H1 (cell line): ENCODE measurements at regions not wholly inside any gene's neighbourhood (a gene's known extent, or its start where the extent isn't known, plus 50 kb on each side); places are given as distances from the start of the nearest gene placed in this dataset.

Experiments
- CTCF ChIA-PET: fragments of 300-600 bp; sonication (Branson Sonifier 250); formaldehyde crosslinking; loops from one replicate; lab custom pipeline; 2021; ENCODE audit not compliant: partially characterized antibody; lab: Charles Lee
- POLR2A ChIA-PET: fragments of 300-600 bp; sonication (Branson Sonifier 250); formaldehyde crosslinking; loops from one replicate; lab custom pipeline; 2021; ENCODE audit warnings: inconsistent platforms; ENCODE audit not compliant: partially characterized antibody; lab: Charles Lee
- DNase-seq, 2 experiments: peaks; one replicate each; pipeline versions ENCODE4 v3.0.0 to v3.0.0-alpha.2; 2010 to 2022; ENCODE audit warnings: low spot score in 2 of 2, low read depth in 1 of 2, mixed read lengths in 1 of 2
- FAIRE-seq: peaks from 2 replicates; lab custom pipeline; 2011; peaks lifted over from hg19 to GRCh38; lab: Jason Lieb, UNC
- H2AFZ ChIP-seq: 2 replicates; pipeline ENCODE4 v1.8.1; 2012; ENCODE audit warnings: low read length, inconsistent platforms
- H2AK5ac ChIP-seq: 2 replicates; pipeline ENCODE4 v1.6.1; 2013; ENCODE audit warnings: low read depth, low read length
- H2BK120ac ChIP-seq: replicated peaks from 2 replicates; pipeline ENCODE3; 2013; ENCODE audit warnings: low read depth, low read length, inconsistent platforms
- H2BK12ac ChIP-seq: 2 replicates; pipeline ENCODE4 v1.6.1; 2013; ENCODE audit warnings: low read depth, low read length
- H2BK15ac ChIP-seq: 2 replicates; pipeline ENCODE4 v1.6.1; 2013; ENCODE audit warnings: low read length
- H2BK20ac ChIP-seq: 2 replicates; pipeline ENCODE4 v1.6.1; 2013; ENCODE audit warnings: low read length
- H2BK5ac ChIP-seq: 2 replicates; pipeline ENCODE4 v1.6.1; 2013; ENCODE audit warnings: low read depth, low read length
- H3K14ac ChIP-seq: 2 replicates; pipeline ENCODE4 v1.6.1; 2013; ENCODE audit warnings: inconsistent platforms; ENCODE audit not compliant: insufficient read length
- H3K18ac ChIP-seq: 2 replicates; pipeline ENCODE4 v1.6.1; 2013; ENCODE audit warnings: low read length; ENCODE audit errors: extremely low read depth
- H3K23ac ChIP-seq: 2 replicates; pipeline ENCODE4 v1.6.1; 2013; ENCODE audit warnings: inconsistent platforms; ENCODE audit not compliant: insufficient read length
- H3K23me2 ChIP-seq: 2 replicates; pipeline ENCODE4 v1.6.1; 2013; ENCODE audit warnings: low read depth, low read length
- H3K27ac ChIP-seq: 2 replicates; pipeline ENCODE4 v1.6.1; 2011; ENCODE audit warnings: low read depth, low read length, inconsistent platforms
- H3K27me3 ChIP-seq, 4 experiments: replicated peaks in 1 of 4; 1 replicate in 1 of 4; 2 replicates in 3 of 4; pipeline versions ENCODE4 v1.6.1 to v1.8.1; 2011 to 2013; ENCODE audit warnings: low read length in 3 of 4, mild to moderate bottlenecking in 3 of 4, inconsistent platforms in 2 of 4, mixed read lengths in 2 of 4, moderate library complexity in 1 of 4; ENCODE audit not compliant: control insufficient read depth in 3 of 4, insufficient read depth in 3 of 4; ENCODE audit errors: extremely low read depth in 1 of 4
- H3K36me3 ChIP-seq, 4 experiments: 2 replicates each; pipeline versions ENCODE4 v1.6.1 to v1.8.1; 2011 to 2013; ENCODE audit warnings: mild to moderate bottlenecking in 4 of 4, low read length in 3 of 4, moderate library complexity in 2 of 4, control low read depth in 1 of 4, inconsistent platforms in 1 of 4; ENCODE audit not compliant: insufficient read depth in 4 of 4, control insufficient read depth in 2 of 4
- H3K4ac ChIP-seq: replicated peaks from 2 replicates; pipeline ENCODE3; 2013; ENCODE audit warnings: low read length, low read depth, mixed read lengths, inconsistent platforms; ENCODE audit not compliant: insufficient read length
- H3K4me1 ChIP-seq, 4 experiments: replicated peaks in 1 of 4; 1 replicate in 1 of 4; 2 replicates in 3 of 4; pipeline versions ENCODE4 v1.6.1 to v1.8.1; 2011 to 2013; ENCODE audit warnings: low read length in 3 of 4, inconsistent platforms in 2 of 4, mixed read lengths in 1 of 4; ENCODE audit not compliant: insufficient read depth in 4 of 4, control insufficient read depth in 3 of 4
- H3K4me2 ChIP-seq, 2 experiments: 2 replicates each; pipeline versions ENCODE4 v1.6.1 to v1.8.1; 2011 to 2013; ENCODE audit warnings: low read depth in 2 of 2, low read length in 2 of 2, control low read depth in 1 of 2, inconsistent platforms in 1 of 2, mild to moderate bottlenecking in 1 of 2; ENCODE audit not compliant: insufficient read depth in 1 of 2
- H3K4me3 ChIP-seq, 4 experiments: fragments of 200-600, 300-600 bp in 1 of 4; sonication (generic), shearing (Covaris generic), sonication (Bioruptor Twin) in 1 of 4; 2 replicates each; pipeline versions ENCODE4 v1.5.1 to v1.8.1; 2011 to 2016; ENCODE audit warnings: low read length in 4 of 4, low read depth in 3 of 4, control low read depth in 2 of 4, inconsistent platforms in 2 of 4, mild to moderate bottlenecking in 2 of 4, mixed read lengths in 1 of 4, moderate library complexity in 1 of 4; ENCODE audit not compliant: insufficient read depth in 2 of 4; ENCODE audit errors: extremely low read depth in 1 of 4
- H3K56ac ChIP-seq: replicated peaks from 2 replicates; pipeline ENCODE3; 2013; ENCODE audit warnings: low read depth, mild to moderate bottlenecking, mixed read lengths, low read length, inconsistent platforms; ENCODE audit not compliant: insufficient read length
- H3K79me1 ChIP-seq: 2 replicates; pipeline ENCODE4 v1.6.1; 2013; ENCODE audit warnings: low read depth, low read length, control low read depth
- H3K79me2 ChIP-seq, 2 experiments: 2 replicates each; pipeline versions ENCODE4 v1.6.1 to v1.8.1; 2012 to 2013; ENCODE audit warnings: low read length in 2 of 2, mild to moderate bottlenecking in 2 of 2, inconsistent platforms in 1 of 2; ENCODE audit not compliant: insufficient read depth in 2 of 2, control insufficient read depth in 1 of 2
- H3K9ac ChIP-seq, 4 experiments: replicated peaks in 1 of 4; 1 replicate in 1 of 4; 2 replicates in 3 of 4; pipeline versions ENCODE4 v1.6.1 to v1.8.1; 2011 to 2013; ENCODE audit warnings: low read depth in 3 of 4, low read length in 3 of 4, control low read depth in 2 of 4, mild to moderate bottlenecking in 2 of 4, moderate library complexity in 2 of 4, inconsistent platforms in 1 of 4; ENCODE audit errors: extremely low read depth in 1 of 4
- H3K9me3 ChIP-seq, 2 experiments: 2 replicates each; pipeline versions ENCODE4 v1.6.1 to v1.8.1; 2012 to 2013; ENCODE audit warnings: mild to moderate bottlenecking in 2 of 2, moderate library complexity in 2 of 2, control low read depth in 1 of 2, inconsistent platforms in 1 of 2, low read depth in 1 of 2, low read length in 1 of 2, mixed read lengths in 1 of 2; ENCODE audit not compliant: insufficient read depth in 2 of 2
- H4K20me1 ChIP-seq, 2 experiments: replicated peaks in 1 of 2; 2 replicates each; pipeline versions ENCODE3 to v1.8.1; 2011 to 2013; ENCODE audit warnings: inconsistent platforms in 2 of 2, low read length in 2 of 2, mild to moderate bottlenecking in 1 of 2; ENCODE audit not compliant: insufficient read depth in 2 of 2, control insufficient read depth in 1 of 2
- H4K5ac ChIP-seq: 2 replicates; pipeline ENCODE4 v1.6.1; 2013; ENCODE audit warnings: low read length, low read depth, mixed read lengths, inconsistent platforms; ENCODE audit not compliant: insufficient read length
- H4K8ac ChIP-seq: 2 replicates; pipeline ENCODE4 v1.8.0; 2013; ENCODE audit warnings: mild to moderate bottlenecking, moderate library complexity, low read length, inconsistent platforms; ENCODE audit not compliant: insufficient read depth; ENCODE audit errors: extremely low read depth
- H4K91ac ChIP-seq: replicated peaks from 2 replicates; pipeline ENCODE3; 2013; ENCODE audit warnings: low read length, mixed read lengths, inconsistent platforms; ENCODE audit not compliant: insufficient read length
- ASH2L ChIP-seq: fragments of 200-600, 300-600 bp; sonication (generic); IDR thresholded peaks from one replicate; pipeline ENCODE4 v1.7.1; 2017; ENCODE audit warnings: low read length
- CHD1 ChIP-seq: IDR thresholded peaks from 2 replicates; pipeline ENCODE4 v1.6.1; 2012; ENCODE audit warnings: low read depth, low read length, improper control_type of control experiment
- CREB1 ChIP-seq: IDR thresholded peaks from 2 replicates; pipeline ENCODE4 v1.6.1; 2012; ENCODE audit warnings: inconsistent platforms
- CTBP2 ChIP-seq: IDR thresholded peaks from 2 replicates; pipeline ENCODE4 v1.7.0; 2011; ENCODE audit warnings: borderline replicate concordance, mild to moderate bottlenecking, moderate library complexity, mixed read lengths, low read length; ENCODE audit not compliant: insufficient read depth, insufficient read length
- PHF8 ChIP-seq: fragments of 200-600 bp; sonication (generic); conservative IDR thresholded peaks from 2 replicates; pipeline ENCODE4 v1.7.1; 2012; ENCODE audit warnings: low read depth, mild to moderate bottlenecking, inconsistent platforms, low read length, moderate library complexity
- POLR2A ChIP-seq, 2 experiments: IDR thresholded peaks; 1 replicate in 1 of 2; 2 replicates in 1 of 2; pipeline ENCODE4 v1.6.1; 2011; ENCODE audit warnings: low read depth in 2 of 2, low read length in 2 of 2, mild to moderate bottlenecking in 2 of 2; ENCODE audit errors: control extremely low read depth in 1 of 2
- RNF2 ChIP-seq: fragments of 200-900, 300-1000 bp; sonication (generic); IDR thresholded peaks from 2 replicates; pipeline ENCODE4 v1.7.1; 2016; ENCODE audit warnings: borderline replicate concordance, low read depth, mild to moderate bottlenecking, antibody characterized with exemption, low read length; ENCODE audit not compliant: poor library complexity, severe bottlenecking; ENCODE audit errors: missing control alignments
- TAF7 ChIP-seq: optimal IDR thresholded peaks from 2 replicates; pipeline ENCODE3; 2011; ENCODE audit warnings: low read depth, mild to moderate bottlenecking, inconsistent platforms, low read length, moderate library complexity, borderline replicate concordance
- WGBS, 2 experiments: shearing (Covaris generic) in 1 of 2; methylation state at CpG; one replicate each; pipeline versions ENCODE4 v1.1.6 to v1.1.7; 2013 to 2015; ENCODE audit warnings: low lambda C conversion rate in 2 of 2, mixed read lengths in 2 of 2, inconsistent platforms in 1 of 2, low coverage in 1 of 2, missing lambda C conversion rate in 1 of 2; ENCODE audit not compliant: insufficient replicate concordance in 2 of 2, insufficient coverage in 1 of 2, insufficient read length in 1 of 2; ENCODE audit errors: extremely low coverage in 1 of 2, missing lambda C conversion rate in 1 of 2; 5-methylcytosine and 5-hydroxymethylcytosine counted together
- TF ChIP-seq, protein P1 (sequence below): IDR thresholded peaks from 2 replicates; pipeline ENCODE4 v1.6.1; 2012; ENCODE audit warnings: inconsistent platforms
- TF ChIP-seq, protein P2 (sequence below), 3 experiments: IDR thresholded peaks; 1 replicate in 2 of 3; 2 replicates in 1 of 3; pipeline versions ENCODE4 v1.5.1 to v1.6.1; 2011; ENCODE audit warnings: low read length in 3 of 3, mild to moderate bottlenecking in 3 of 3, inconsistent platforms in 2 of 3, low read depth in 1 of 3, moderate library complexity in 1 of 3; ENCODE audit not compliant: insufficient read depth in 1 of 3; ENCODE audit errors: control extremely low read depth in 1 of 3

DNA sequence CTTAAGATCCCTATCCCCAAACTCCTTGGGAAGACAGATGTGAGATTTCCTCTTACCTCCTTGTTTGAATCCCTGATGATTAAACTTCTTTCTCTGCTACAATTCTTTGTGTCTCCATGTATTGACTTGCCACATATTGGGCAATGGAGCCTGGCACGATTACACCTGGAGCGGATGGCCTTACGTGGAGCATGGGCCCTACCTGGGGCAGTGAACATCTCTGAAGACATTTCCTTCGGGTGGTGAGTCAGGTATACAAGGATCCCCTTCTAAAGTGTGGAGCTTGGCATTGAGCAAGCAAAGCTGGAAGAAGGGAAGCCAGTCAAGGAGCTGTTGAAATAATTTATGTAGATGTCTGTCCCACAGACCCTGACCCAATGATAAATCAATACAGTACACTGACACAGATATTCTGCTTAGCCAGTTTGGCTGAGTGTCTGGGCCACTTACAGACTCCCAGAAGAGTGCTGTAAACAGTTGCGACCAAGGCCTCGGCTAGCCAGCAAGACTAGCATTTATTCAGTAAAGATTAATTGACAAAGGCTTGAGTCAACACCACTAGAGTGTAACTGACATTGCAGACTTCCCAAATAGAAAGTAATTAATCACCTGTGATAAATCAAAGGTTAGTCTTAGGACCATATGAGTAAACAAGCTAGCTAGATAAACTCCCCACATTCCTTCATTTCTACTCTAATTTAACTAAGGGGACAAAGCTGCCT, 83.1 kb upstream of the KCNK1 start:
- no peak overlapping the region for H3K9ac ChIP-seq
- H3K23ac ChIP-seq: no peak overlapping the region
- H2BK20ac ChIP-seq: no peak overlapping the region
- H2AFZ ChIP-seq: no peak overlapping the region
- H2BK15ac ChIP-seq: no peak overlapping the region
- no peaks in the 10 kb centered on the region for H3K27me3 ChIP-seq
- H3K4me2 ChIP-seq: no peak overlapping the region
- H3K9me3 ChIP-seq: peaks cover 13 to 16% of the 10 kb centered on the region in 2 experiments
- H2BK120ac ChIP-seq: no peak overlapping the region
- FAIRE-seq (no peak), DNase-seq (no peak)
- no peaks in the 10 kb centered on the region for H3K79me2 ChIP-seq
- H3K18ac ChIP-seq: no peak overlapping the region
- H4K8ac ChIP-seq: no peak overlapping the region
- H3K4me3 ChIP-seq: no peak overlapping the region
- POLR2A ChIA-PET: no interaction called here
- no peaks in the 10 kb centered on the region for H3K23me2 ChIP-seq
- peaks cover 0 to 3% (median 0%) of the 10 kb centered on the region in 4 experiments; a peak in 1 of 7 replicates for H3K4me1 ChIP-seq
- H4K20me1 ChIP-seq: no peaks in the 10 kb centered on the region
- H2BK5ac ChIP-seq: no peak overlapping the region
- H4K5ac ChIP-seq: no peak overlapping the region
- no peaks in the 10 kb centered on the region for H3K36me3 ChIP-seq
- no peak overlapping the region for H3K4ac ChIP-seq
- no peak overlapping the region for H3K27ac ChIP-seq
- H3K56ac ChIP-seq: no peak overlapping the region
- no peak overlapping the region for H2BK12ac ChIP-seq
- 89% methylated on average over 6 of the region's 6 CpGs; no CpG with 5 or more reads in 1 of the 2 experiments for WGBS, 2 experiments
- H3K14ac ChIP-seq: no peak overlapping the region
- CTCF ChIA-PET: interaction anchor here (0.6 to 4.5 kb wide), 2 partner anchors 9 to 12 kb away, joined by 3 to 31 read pairs; no protein-coding TSS in a partner anchor
- H3K79me1 ChIP-seq: no peaks in the 10 kb centered on the region
- H2AK5ac ChIP-seq: no peak overlapping the region
- H4K91ac ChIP-seq: no peak overlapping the region
- TF ChIP-seq PHF8 (no peak), CREB1 (no peak), ASH2L (no peak), CHD1 (no peak), TAF7 (no peak), CTBP2 (no peak), RNF2 (no peak), POLR2A (IDR thresholded peaks at IDR 0.05; ENCODE audit: control extremely low read depth in 1 of 2, low read depth in 2 of 2, low read length in 2 of 2) (no peak)
- TF ChIP-seq, protein P1, sequence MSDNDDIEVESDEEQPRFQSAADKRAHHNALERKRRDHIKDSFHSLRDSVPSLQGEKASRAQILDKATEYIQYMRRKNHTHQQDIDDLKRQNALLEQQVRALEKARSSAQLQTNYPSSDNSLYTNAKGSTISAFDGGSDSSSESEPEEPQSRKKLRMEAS: no peak
- TF ChIP-seq, protein P2, sequence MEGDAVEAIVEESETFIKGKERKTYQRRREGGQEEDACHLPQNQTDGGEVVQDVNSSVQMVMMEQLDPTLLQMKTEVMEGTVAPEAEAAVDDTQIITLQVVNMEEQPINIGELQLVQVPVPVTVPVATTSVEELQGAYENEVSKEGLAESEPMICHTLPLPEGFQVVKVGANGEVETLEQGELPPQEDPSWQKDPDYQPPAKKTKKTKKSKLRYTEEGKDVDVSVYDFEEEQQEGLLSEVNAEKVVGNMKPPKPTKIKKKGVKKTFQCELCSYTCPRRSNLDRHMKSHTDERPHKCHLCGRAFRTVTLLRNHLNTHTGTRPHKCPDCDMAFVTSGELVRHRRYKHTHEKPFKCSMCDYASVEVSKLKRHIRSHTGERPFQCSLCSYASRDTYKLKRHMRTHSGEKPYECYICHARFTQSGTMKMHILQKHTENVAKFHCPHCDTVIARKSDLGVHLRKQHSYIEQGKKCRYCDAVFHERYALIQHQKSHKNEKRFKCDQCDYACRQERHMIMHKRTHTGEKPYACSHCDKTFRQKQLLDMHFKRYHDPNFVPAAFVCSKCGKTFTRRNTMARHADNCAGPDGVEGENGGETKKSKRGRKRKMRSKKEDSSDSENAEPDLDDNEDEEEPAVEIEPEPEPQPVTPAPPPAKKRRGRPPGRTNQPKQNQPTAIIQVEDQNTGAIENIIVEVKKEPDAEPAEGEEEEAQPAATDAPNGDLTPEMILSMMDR (IDR thresholded peaks at IDR 0.05; ENCODE audit: control extremely low read depth in 1 of 3, insufficient read depth in 1 of 3, low read depth in 1 of 3, low read length in 3 of 3): no peak
